ENCODE measurements at regions not wholly inside any gene's neighbourhood (a gene's known extent, or its start where the extent isn't known, plus 50 kb on each side); places are given as distances from the start of the nearest gene placed in this dataset.
"Not testable (repeated sequence)": the region's sequence is repeated elsewhere in the genome, so short reads cannot be mapped to it uniquely, and the experiment has no call there.

DNA sequence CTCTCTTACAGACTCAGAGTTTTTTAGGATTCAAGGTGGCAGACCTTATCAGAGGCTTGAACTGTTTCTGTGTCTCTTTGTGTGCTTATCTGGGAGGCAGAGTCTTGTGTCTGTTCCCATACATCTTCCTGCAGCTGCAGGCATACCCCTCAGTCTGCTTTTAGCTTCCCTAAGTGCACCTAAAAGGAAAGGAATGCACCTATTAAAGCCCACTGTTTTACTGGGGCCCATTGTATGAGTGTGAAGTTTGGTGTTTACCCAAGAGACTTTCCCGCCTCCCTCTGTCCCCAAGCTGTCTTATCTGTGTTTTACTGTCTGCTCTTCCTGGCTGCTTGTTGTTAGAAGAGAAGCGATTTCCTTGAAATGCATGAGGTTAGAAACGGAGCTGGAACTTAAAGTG is 1757.3 kb upstream of the PIK3C3 start:
- DNase-seq (ENCODE audit: low read depth in 2 of 2) = no peak

DNA sequence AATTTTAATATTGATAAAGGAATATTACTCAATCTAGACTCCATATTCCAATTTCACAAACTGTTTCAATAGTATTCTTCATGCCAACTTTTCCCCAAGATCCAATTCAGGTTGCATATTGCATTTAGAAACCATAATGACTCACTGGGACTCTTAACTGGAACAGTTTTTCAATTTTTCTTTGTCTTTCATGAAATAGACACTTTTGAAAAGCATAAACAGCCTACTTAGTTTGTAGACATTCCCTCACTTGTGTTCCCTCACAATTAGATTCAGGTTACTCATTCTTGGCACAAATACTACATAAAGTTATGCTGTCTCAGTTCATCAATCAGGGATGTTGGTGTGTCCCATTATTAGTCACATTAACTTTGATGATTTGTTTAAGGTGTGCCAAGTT is 1768.4 kb upstream of the PIK3C3 start:
- DNase-seq (ENCODE audit: low read depth in 2 of 2) = no peak

DNA sequence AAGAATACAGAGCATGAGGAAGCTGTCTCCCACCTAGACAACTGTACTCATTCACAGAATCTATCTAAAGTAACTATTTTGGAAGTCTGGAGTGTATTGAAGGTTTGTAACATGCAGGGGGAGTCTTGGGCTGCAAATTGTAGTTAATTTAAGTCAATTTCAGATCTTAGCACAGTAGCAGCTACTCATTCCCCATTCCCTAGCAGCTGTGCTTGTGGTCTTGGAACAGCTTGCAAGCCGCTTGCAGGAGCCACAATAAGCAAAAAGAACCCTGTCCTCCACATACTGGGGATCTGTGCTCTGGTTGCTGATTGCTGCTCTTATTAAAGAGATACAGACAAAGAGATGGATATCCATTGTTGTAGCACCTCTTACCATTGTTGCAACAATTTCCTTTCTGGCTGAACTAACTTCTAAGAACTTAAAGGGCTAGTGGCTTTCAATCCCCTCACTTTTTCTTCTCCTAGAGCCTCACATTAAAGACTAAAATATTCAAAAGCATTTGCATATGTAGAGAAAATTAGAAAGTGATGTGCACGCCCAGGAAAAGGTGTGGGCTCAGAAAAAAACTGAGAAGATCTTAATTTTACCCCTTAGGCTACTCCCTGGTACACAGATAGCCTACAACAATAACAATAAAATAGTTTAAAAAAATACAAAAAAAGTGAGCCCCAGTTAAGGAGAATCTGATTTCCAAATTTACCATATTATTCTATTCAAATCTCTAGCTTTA is 1775.1 kb upstream of the PIK3C3 start:
- DNase-seq (ENCODE audit: low read depth in 2 of 2) = no peak

GRCh38 chr18:40168026-40168425 is 1787.0 kb upstream of the PIK3C3 start:
- DNase-seq (ENCODE audit: low read depth in 2 of 2) = no peak

GRCh38 chr18:40163254-40163653 is 1791.8 kb upstream of the PIK3C3 start:
- no peak for DNase-seq (ENCODE audit: low read depth in 2 of 2)

DNA sequence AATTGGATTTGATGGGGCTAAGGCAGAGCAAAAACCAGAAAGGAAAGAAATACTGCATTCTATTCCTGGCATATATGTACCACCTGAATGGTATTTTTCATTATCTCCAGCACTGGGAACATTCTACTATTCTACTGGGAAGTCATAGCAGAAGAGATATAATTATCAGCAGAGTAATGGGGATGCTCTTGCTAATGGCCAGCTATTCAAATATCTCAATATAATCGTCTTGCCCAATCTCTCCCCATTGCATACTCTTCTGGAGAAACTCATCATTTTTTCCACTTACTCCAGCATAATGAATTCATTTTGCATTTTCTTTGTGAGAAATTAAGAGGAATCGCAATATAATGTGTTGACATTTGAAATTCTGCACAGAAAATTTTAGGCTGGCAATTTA is 1794.7 kb upstream of the PIK3C3 start:
- no peak for DNase-seq (ENCODE audit: low read depth in 2 of 2)

- peak; percentile 43 to 51 for DNase-seq (ENCODE audit: low read depth in 2 of 2)
These were observed 1795.7 kb upstream of the PIK3C3 start for GRCh38 chr18:40159141-40160017.

DNA sequence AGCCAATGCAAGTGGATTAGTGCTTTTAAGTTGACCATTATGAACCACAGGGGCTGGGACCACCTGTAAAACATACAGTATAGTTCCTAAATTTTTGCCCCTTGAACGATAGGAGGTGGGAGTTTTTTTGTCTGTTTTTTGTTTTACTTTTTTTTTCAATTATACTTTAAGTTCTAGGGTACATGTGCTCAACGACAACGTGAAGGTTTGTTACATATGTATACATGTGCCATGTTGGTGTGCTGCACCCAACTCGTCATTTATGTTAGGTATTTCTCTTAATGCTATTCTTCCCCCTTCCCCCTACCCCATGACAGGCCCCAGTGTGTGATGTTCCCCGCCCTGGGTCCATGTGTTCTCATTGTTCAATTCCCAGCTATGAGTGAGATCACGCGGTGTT is 1797.9 kb upstream of the PIK3C3 start:
- DNase-seq (ENCODE audit: low read depth in 2 of 2) = no peak

DNA sequence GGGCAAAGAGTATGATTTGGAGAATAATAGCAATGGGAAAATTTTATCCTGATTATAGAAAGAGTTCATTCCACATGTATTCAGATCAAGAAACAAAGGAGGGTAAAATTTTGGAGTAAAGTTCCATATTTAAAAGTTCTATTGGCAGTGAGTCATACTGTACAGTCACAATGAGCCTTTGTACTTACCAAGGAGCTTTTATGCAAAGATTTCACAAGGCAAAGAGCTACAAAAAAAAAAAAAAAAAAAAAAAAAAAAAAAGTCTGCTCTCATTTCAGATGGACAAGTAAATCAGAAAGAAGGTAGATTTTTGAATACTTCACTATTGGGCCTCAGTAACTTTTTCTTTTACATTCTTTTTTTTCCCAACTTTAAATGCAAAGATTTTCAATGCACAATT is 1802.2 kb upstream of the PIK3C3 start:
- no peak for DNase-seq (ENCODE audit: low read depth in 2 of 2)

- no peak for DNase-seq (ENCODE audit: low read depth in 2 of 2)
These were observed 1806.1 kb upstream of the PIK3C3 start for GRCh38 chr18:40148960-40149359.

DNA sequence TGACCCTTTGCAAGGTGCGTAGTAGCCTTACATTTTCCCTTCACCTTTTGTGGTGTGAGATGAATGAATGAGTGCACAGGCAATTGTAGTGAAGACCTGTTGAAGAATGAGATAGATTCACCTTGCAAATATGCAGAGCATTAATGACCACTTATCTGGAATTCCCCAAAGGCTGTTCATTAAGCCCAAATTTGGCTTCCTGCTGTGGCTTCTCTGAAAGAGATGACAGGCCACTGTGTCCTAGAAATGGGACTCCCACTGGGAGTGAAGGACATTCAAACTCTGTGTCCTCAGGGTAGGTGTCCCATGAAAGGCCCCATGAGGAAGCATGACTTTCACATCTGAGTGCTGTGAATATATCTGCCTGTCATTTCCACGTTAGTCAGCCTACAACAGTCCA is 1821.8 kb upstream of the PIK3C3 start:
- DNase-seq (ENCODE audit: low read depth in 2 of 2) = no peak

- not testable (repeated sequence) for DNase-seq (ENCODE audit: low read depth in 2 of 2)
These were observed 1822.6 kb upstream of the PIK3C3 start for GRCh38 chr18:40132438-40132837.

DNA sequence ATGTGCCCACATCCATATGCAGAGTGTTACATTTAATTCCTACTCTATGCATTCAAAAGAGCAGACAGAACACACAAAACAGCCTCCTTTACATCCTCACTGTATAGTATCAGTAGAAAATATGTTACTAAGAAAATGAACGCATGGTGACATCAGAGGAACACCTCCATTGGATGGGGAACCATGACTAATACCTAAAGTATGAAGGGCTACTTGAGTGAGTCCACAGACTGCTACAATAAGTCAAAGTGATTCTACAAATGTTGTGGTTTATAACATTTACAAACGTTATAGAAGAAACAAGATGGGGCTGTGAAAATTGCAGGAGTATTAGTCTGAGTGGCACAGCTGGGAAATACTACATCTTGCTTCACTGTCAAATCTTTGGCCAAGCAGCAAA is 1830.9 kb upstream of the PIK3C3 start:
- no peak for DNase-seq (ENCODE audit: low read depth in 2 of 2)

DNA sequence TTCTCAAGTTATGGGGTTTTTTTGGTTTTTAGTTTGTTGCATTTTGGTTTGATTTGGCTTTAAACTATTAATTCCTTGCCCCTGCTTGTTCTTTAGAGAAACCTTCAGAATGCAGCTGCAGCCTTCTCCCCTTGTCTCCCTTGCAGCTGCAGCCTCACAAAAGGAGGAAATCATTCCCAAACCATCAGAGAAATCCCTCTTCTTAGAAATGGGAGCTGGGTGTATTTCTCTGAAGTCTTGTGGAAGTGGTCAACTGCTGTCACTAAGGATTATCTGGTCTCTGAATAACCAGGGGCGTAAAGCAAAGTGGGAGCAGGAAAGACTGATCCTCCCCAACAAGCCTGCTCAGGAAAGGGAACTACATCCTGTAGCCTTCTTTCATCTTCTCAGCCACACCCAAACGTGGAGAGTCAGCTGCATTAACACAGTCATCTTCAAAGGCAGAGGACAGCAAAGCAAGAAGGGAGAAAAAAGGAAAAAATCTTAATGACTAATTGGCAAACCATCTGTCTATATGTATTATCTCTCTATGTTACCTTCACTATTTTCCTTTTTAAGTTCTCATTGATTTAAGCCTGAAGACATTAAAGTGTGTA is 1834.1 kb upstream of the PIK3C3 start:
- DNase-seq (ENCODE audit: low read depth in 2 of 2) = no peak

- DNase-seq (ENCODE audit: low read depth in 2 of 2) = no peak
These were observed 1834.7 kb upstream of the PIK3C3 start for GRCh38 chr18:40120356-40120755.

DNA sequence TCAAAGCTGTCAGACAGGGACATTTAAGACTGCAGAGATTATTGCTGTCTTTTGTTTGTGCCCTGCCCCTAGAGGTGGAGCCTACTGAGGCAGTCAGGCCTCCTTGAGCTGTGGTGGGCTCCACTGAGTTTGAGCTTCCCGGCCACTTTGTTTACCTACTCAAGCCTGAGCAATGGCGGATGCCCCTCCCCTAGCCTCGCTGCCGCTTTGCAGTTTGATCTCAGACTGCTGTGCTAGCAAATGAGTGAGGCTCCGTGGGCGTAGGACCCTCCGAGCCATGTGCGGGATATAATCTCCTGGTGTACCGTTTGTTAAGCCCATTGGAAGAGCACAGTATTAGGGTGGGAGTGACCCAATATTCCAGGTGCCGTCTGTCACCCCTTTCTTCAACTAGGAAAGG is 1835.5 kb upstream of the PIK3C3 start:
- not testable (repeated sequence) for DNase-seq (ENCODE audit: low read depth in 2 of 2)

- DNase-seq (ENCODE audit: low read depth in 2 of 2) = no peak
These were observed 1844.6 kb upstream of the PIK3C3 start for GRCh38 chr18:40110455-40110854.

GRCh38 chr18:40109252-40110049 is 1845.6 kb upstream of the PIK3C3 start:
- no peak for DNase-seq (ENCODE audit: low read depth in 2 of 2)

DNA sequence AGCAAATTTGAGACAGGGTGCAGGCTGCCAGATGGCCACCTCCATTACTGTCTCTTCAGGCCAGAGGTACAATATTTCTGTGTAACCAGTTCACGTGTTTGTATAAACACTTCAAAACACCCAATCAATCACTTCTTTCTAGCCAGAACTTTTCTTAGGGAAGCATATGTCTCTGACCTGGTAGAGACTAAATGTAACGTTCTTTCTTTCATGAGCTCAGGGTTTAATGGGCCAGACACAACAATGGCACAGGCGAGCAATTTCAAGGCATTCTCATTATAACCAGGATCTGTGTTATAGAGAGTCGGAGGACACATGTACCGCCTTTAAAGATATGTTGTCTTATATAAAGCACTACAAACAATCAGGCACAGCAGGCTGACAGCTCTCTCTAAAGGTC is 1846.4 kb upstream of the PIK3C3 start:
- no peak for DNase-seq (ENCODE audit: low read depth in 2 of 2)

GRCh38 chr18:40102903-40103302 is 1852.1 kb upstream of the PIK3C3 start:
- no peak for DNase-seq (ENCODE audit: low read depth in 2 of 2)

DNA sequence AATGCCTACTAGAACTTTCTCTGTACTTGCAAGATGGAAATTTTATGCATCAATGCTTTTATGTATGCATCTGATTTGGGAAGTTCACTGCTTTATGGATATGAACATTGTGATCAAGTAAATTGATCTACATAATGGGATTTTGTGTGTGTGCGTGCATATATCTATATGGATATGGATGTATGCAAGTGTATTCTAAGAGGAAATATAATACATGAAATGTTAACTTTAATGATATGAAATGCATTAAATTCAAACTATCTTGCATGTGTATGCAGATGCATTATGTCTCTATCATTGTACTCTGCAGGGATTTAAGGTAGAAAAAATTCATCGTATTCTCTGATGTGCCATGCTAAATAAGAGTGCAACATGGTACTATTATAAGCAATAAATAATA is 1855.4 kb upstream of the PIK3C3 start:
- no peak for DNase-seq (ENCODE audit: low read depth in 2 of 2)

- DNase-seq (ENCODE audit: low read depth in 2 of 2) = no peak
These were observed 1858.4 kb upstream of the PIK3C3 start for GRCh38 chr18:40096675-40097074.
